Smooth muscle cell (in vitro differentiated cells): ENCODE measurements at regions not wholly inside any gene's neighbourhood (a gene's known extent, or its start where the extent isn't known, plus 50 kb on each side); places are given as distances from the start of the nearest gene placed in this dataset.

Experiments used
- DNase-seq: peaks from one replicate; lab custom pipeline; 2025; ENCODE audit not compliant: unreplicated experiment; lab: John Stamatoyannopoulos, UW
- H2AFZ ChIP-seq: fragments of 200-600 bp; sonication (generic); 2 replicates; pipeline ENCODE4 v1.6.0; 2016; ENCODE audit warnings: antibody characterized with exemption, low read depth, mild to moderate bottlenecking
- H3F3A ChIP-seq: fragments of 200-600 bp; sonication (generic); 2 replicates; pipeline ENCODE4 v1.6.0; 2017; ENCODE audit warnings: antibody characterized with exemption, low read depth
- H3K27ac ChIP-seq: fragments of 200-600 bp; sonication (generic); 2 replicates; pipeline ENCODE4 v1.5.1; 2016; ENCODE audit warnings: low read depth, mild to moderate bottlenecking
- H3K27me3 ChIP-seq: fragments of 200-600 bp; sonication (generic); 2 replicates; pipeline ENCODE4 v1.6.1; 2016; ENCODE audit warnings: low read depth, mild to moderate bottlenecking
- H3K36me3 ChIP-seq: fragments of 200-600 bp; sonication (generic); 2 replicates; pipeline ENCODE4 v1.5.1; 2016; ENCODE audit warnings: low read depth
- H3K4me1 ChIP-seq: fragments of 200-600 bp; sonication (generic); 2 replicates; pipeline ENCODE4 v1.5.1; 2016; ENCODE audit warnings: low read depth
- H3K4me2 ChIP-seq: fragments of 200-600 bp; sonication (generic); 2 replicates; pipeline ENCODE4 v1.6.0; 2016; ENCODE audit warnings: mild to moderate bottlenecking
- H3K4me3 ChIP-seq: fragments of 200-600 bp; sonication (generic); 2 replicates; pipeline ENCODE4 v1.5.1; 2016; ENCODE audit warnings: mild to moderate bottlenecking
- H3K79me2 ChIP-seq: fragments of 200-600 bp; sonication (generic); 2 replicates; pipeline ENCODE4 v1.6.0; 2016; ENCODE audit warnings: low read depth, mild to moderate bottlenecking
- H3K9ac ChIP-seq: fragments of 200-600 bp; sonication (generic); 2 replicates; pipeline ENCODE4 v1.6.0; 2016; ENCODE audit warnings: low read depth
- H3K9me3 ChIP-seq: fragments of 200-600 bp; sonication (generic); replicated peaks from 2 replicates; pipeline ENCODE4 v1.5.1; 2016; ENCODE audit warnings: low read depth
- H4K20me1 ChIP-seq: fragments of 200-600 bp; sonication (generic); 2 replicates; pipeline ENCODE4 v1.6.0; 2016; ENCODE audit warnings: low read depth
- CTCF ChIP-seq: fragments of 200-600 bp; sonication (generic); IDR thresholded peaks from 2 replicates; pipeline ENCODE4 v1.5.1; 2017; ENCODE audit warnings: borderline replicate concordance, mild to moderate bottlenecking, antibody characterized with exemption; ENCODE audit not compliant: insufficient read depth, poor library complexity, severe bottlenecking
- WGBS: methylation state at CpG from one replicate; pipeline ENCODE4 v1.1.7; 2016; ENCODE audit warnings: low lambda C conversion rate; 5-methylcytosine and 5-hydroxymethylcytosine counted together

- Histone ChIP-seq H3F3A (no peaks in the 10 kb centered on the region), H3K27me3 (no peaks in the 10 kb centered on the region), H4K20me1 (no peaks in the 10 kb centered on the region), H3K36me3 (no peaks in the 10 kb centered on the region), H3K79me2 (no peaks in the 10 kb centered on the region), H3K4me1 (peaks cover 33% of the 10 kb centered on the region), H3K4me2 (no peak overlapping the region), H3K4me3 (no peak overlapping the region), H3K9me3 (no peaks in the 10 kb centered on the region), H3K27ac (no peak overlapping the region), H3K9ac (no peak overlapping the region), H2AFZ (peak overlapping the region; percentile 40)
- WGBS, result 87% methylated on average over 4 of the region's 4 CpGs
- DNase-seq, result no peak
- no peak for TF ChIP-seq CTCF
These were observed 283.7 kb downstream of the ZNF608 start for GRCh38 chr5:124462751-124463150.

DNA sequence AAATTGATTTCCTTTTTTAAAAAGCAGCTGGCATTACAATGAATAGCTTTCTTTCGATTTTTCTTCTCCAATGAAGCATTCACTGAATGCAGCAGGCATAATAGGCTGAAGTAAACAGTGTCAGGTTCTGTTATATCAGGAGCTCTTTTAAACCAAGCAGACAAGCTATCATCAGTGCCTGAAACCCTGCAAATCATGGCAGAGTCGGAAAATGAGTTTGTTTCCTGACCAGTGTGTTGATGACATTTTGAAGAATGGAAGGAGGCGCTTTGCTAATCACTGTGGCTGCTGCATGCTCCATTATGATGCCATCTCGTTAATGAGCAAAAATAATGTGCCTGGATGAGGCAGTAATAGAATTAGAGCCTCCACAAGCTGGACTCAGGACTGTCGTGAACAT, 284.5 kb downstream of the ZNF608 start:
- no peaks in the 10 kb centered on the region for H3K36me3 ChIP-seq
- peaks cover 41% of the 10 kb centered on the region for H3K4me1 ChIP-seq
- H3K4me3 ChIP-seq, result no peak overlapping the region
- H3K79me2 ChIP-seq, result no peaks in the 10 kb centered on the region
- no peak for DNase-seq
- H2AFZ ChIP-seq, result no peak overlapping the region
- no peaks in the 10 kb centered on the region for H3K27me3 ChIP-seq
- no peak overlapping the region for H3K27ac ChIP-seq
- H3K9ac ChIP-seq, result no peak overlapping the region
- TF ChIP-seq CTCF, result no peak
- H4K20me1 ChIP-seq, result no peaks in the 10 kb centered on the region
- WGBS, result 78% methylated on average over 5 of the region's 5 CpGs
- no peaks in the 10 kb centered on the region for H3F3A ChIP-seq
- H3K4me2 ChIP-seq, result no peak overlapping the region
- no peaks in the 10 kb centered on the region for H3K9me3 ChIP-seq

- Histone ChIP-seq H3K4me1 (peaks cover 44% of the 10 kb centered on the region), H2AFZ (no peak overlapping the region), H3K4me3 (no peak overlapping the region), H4K20me1 (no peaks in the 10 kb centered on the region), H3K27me3 (no peaks in the 10 kb centered on the region), H3K4me2 (no peak overlapping the region), H3K36me3 (no peaks in the 10 kb centered on the region), H3K9me3 (no peaks in the 10 kb centered on the region), H3F3A (no peaks in the 10 kb centered on the region), H3K79me2 (no peaks in the 10 kb centered on the region), H3K9ac (no peak overlapping the region), H3K27ac (no peak overlapping the region)
- TF ChIP-seq CTCF, result no peak
- no peak for DNase-seq
- WGBS, result 97% methylated on average over 1 of the region's 1 CpG
These were observed 285.3 kb downstream of the ZNF608 start for GRCh38 chr5:124461157-124461556.

GRCh38 chr5:124460642-124461041, 285.8 kb downstream of the ZNF608 start:
- TF ChIP-seq CTCF, result no peak
- no peaks in the 10 kb centered on the region for H3K27me3 ChIP-seq
- H3K27ac ChIP-seq, result no peak overlapping the region
- H3K79me2 ChIP-seq, result no peaks in the 10 kb centered on the region
- H3K4me3 ChIP-seq, result no peak overlapping the region
- no peaks in the 10 kb centered on the region for H3F3A ChIP-seq
- H3K9ac ChIP-seq, result no peak overlapping the region
- no peaks in the 10 kb centered on the region for H3K9me3 ChIP-seq
- H2AFZ ChIP-seq, result no peak overlapping the region
- H4K20me1 ChIP-seq, result no peaks in the 10 kb centered on the region
- peaks cover 44% of the 10 kb centered on the region for H3K4me1 ChIP-seq
- H3K36me3 ChIP-seq, result no peaks in the 10 kb centered on the region
- 33% methylated on average over 3 of the region's 3 CpGs for WGBS
- no peak for DNase-seq
- no peak overlapping the region for H3K4me2 ChIP-seq
